ENCODE measurements at regions not wholly inside any gene's neighbourhood (a gene's known extent, or its start where the extent isn't known, plus 50 kb on each side); places are given as distances from the start of the nearest gene placed in this dataset.

DNA sequence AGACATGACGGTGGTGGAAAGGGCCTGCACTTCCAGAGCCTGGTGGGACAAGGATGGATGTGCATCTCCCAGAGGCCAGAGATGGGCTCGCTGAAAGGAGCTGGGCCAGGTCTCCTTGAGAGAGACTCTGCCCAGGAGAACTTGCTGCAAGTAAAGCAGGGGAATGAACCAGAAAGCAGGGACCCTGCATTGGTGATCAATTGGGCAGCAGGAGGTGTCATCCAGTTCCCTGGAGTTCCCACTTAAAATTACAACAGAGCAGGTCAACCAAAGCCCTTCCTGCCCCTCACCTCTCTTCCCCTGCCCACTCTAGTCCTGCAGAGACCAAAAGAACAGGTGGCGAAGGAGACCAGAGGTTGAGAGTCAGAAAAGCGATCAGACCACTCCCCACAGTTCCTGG lies 69.7 kb upstream of the CAB39 start:
- DNase-seq (ENCODE audit: low read depth in 2 of 2), result no peak

DNA sequence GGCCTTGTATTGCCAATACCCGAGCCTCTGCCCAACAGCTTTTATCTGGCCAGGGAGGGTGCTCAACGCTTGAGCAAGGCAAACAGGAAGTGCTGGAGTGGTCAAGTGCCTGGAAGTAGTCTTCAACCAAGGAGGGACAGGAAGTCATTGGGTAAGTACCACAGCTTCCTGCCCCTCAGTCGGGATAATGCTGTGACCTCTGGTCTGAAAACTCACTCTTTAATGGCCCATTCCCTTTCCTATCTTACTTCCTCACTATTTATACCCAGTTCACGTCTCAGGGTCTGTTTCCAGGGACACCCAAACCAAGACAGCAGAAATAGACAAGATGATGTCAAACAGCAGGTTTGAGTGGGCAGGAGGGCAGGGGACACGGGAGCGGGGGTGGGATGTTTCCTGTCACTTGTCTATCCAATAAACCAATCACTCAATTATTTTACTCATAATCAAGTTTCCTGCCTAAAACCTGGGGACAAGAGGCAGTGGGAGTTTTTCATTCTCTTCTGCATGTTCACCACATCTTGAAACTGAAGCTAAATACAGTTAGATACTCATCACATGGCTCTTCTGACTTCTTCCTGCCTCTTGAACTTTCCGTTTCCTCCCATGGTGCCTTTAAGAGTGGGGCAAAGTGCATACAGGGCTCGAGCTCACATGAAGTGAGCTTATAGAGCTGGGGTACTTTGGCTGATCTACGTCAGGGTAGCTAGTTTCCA lies 68.9 kb upstream of the CAB39 start:
- DNase-seq (ENCODE audit: low read depth in 2 of 2), result no peak

DNA sequence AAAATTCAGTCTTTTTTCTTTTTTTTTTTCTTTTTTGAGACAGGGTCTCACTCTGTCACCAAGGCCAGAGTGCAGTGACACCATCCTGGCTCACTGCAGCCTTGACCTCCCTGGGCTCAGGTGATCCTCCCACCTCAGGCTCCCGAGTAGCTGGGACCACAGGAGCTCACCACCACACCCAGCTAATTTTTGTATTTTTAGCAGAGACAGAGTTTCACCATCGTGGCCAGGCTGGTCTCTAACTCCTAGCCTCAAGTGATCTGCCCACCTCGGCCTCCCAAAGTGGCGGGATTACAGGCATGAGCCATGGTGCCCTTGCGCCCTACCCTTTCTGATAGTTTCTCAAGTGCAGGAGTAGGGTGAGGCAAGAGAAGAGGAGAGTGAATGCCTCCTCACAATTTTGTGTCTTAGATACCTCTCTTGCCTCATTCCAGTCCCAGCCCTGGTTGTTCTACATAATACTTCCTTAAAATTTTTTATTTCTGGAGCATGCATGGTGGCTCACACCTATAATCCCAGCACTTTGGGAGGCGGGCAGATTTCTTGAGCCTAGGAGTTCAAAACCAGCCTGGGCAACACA lies 68.2 kb upstream of the CAB39 start:
- DNase-seq (ENCODE audit: low read depth in 2 of 2), result no peak

DNA sequence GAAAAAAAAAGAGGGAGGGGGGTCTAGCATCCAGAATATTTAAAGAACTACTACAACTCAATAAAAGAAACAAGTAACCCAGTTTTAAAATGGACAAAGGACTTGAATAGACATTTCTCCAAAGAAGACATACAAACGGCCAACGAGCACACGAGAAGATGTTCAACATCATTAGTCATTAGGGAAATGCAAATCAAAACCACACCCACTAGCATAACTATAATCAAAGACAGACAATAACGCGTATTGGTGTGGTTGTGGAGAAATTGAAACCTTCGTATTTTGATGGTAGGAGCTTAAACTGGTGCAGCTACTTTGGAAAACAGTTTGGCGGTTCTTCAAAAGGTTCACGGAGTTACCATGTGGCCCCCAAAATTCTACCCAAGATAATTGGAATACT lies 64.3 kb upstream of the CAB39 start:
- no peak for DNase-seq (ENCODE audit: low read depth in 2 of 2)

DNA sequence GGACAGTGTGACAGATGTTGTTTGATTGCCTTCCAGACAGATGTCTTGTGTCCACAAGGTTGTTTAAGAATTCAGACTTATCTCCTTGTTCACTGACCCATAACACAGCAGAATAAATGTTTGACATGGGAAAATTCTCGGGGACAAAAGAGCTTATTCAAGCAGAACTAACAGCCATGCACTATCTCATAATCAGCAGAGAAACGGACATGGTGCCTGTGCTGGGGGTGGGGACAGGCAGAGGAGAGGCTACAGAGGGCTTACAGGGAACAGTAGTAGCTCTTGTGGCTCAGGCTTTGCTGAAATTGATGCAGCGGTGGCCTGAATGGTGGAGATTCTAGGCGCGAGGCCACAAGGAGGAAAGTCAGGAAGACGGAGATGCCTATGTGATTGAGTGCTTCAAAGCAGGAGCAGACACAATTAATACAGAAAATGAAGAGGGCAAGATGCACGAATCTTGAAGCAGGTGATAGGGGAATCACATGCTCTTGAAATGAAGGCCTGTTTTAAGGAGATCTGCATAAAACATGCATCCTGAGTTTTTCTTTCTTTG lies 62.0 kb upstream of the CAB39 start:
- DNase-seq (ENCODE audit: low read depth in 2 of 2), result no peak

DNA sequence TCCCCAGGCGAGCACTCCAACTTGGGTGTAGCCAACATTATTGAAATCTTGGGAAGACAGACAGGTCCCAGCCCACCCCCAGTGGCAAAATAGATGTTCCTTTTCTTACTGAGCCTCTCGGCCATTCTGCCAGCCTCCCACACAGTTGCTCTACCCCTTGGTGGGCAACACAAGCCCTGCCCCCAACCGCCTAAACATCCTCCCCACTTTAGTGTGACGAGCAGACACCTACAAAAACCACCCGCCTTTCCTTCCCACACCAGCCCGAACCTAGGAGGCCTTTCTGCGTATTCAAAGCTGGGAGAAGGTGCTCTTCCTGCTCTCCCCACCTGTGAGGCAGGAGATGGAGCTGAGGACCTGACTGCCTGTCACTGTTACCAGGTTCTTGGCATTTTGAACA lies 58.6 kb upstream of the CAB39 start:
- DNase-seq (ENCODE audit: low read depth in 2 of 2), result no peak

DNA sequence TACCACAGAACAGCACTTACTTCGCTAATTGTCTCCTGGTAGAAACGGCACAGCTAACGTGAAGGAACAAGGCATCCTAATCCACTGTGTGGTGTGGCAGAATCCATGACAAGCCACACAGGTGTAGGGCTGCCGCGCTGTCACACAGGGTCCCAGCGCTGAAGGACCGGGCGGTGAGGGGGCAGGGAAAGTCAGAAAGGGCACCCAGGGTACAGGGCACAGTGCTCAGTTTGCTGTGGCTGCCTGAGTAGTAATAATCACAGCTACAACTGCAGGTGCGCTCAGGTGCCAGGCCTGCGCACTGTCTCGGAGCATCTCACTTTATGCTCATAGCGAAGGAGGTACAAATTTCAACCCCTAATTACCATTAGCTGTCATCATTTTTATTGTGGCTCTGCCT lies 55.2 kb upstream of the CAB39 start:
- DNase-seq (ENCODE audit: low read depth in 2 of 2), result no peak

DNA sequence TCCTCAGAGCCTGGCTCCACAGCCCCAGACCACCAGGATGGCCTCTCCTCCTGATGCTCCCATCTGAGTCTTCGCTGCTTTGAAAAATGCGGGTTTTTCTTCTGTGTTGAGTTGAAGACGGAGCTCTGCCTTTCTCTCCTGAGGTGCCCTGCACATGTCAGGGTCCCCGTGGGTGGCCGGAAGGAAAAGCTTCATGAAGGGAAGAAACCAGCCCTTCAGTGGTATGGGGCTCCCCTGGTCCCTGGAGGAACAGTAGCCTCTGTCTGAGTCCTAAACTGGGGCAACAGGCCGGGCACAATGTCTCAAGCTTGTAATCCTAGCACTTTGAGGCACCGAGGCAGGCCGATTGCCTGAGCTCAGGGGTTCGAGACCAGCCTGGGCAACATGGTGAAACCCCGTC lies 54.7 kb upstream of the CAB39 start:
- DNase-seq (ENCODE audit: low read depth in 2 of 2), result no peak

DNA sequence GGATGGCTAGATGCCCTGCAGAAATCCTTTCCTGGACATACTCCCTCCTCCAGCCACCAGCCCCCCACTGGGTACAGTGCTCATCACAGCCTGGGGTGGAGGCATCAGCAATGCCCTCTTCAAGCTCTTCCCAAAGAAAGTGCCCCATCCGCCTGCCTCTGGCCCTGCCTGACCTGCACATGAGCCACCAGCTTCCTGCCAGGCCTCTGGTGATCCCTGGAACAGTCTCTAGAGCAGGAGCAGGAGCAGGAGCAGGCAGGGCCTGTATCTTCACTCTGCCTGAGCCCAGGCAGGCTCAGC lies 54.1 kb upstream of the CAB39 start:
- DNase-seq (ENCODE audit: low read depth in 2 of 2), result no peak

DNA sequence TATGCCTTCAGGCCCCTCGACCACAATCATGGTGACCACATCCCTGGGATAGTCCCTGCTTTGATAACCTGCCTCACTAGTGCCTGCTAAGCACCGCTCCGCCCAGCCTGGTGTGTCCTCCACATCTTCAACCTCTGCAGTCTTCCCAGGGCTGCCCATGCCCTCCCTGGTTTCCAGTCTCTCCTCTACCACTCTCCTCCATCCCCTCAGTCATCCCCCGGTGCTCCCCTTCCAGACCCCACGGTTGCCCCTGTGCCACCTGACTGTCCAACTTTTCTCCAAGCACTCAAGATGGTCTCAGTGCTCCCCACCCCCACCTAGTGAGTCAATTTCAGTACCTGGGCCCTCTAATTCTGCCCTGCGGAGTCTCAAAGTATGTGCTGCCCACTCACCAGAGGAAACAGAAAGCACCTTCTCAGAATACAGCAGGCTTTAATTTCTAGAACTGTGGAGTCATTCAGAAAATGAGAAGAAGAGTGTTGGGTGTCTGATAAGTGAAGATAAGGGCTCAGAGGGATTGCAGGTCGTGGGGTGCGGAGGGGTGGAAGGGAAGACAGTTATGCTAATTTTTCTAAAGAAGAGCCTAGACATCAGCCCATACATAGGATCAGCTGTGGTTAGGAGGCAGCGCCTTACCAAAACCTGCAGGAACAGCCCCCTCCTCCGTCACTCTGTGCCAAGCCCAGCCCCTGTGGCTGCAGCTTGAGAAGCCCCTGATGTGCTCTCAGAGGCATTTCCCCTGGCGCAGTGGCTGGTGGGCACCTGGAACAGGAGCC lies 53.6 kb upstream of the CAB39 start:
- no peak for DNase-seq (ENCODE audit: low read depth in 2 of 2)

DNA sequence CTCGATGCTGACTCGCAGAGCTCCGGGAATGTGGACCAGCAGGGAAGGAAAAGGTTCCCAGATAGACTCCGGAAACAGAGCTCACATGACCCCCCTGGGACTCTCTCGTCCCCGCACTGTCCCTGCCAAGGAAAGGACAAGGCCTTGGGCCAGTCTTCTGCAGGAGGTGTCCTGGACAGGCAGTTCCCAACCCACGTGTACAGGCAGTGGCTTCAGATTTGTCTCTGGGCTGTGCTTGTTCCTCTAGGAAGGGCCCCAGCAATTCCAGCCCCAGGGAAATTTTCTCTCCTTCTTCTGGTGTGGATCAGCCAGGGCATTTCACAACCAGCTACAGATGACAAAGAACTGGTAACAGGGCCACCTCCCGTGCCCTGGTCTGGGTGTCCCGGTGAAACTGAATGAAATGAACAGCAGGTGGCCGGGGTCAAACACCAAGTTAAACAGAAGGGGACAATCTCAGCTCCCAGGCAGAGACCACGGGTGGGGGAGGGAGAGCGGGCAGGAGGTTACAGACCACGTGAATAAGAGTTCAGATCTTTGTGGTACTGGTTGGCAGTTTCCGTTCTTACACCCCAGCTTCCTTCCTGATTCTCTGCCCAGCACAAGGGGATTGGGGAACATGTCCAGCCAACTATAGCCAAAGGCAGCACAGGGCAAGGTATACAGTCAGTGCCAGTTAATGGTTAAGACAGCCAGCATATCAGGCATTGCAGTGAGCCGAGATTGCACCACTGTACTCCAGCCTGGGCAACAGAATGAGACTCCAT lies 52.2 kb upstream of the CAB39 start:
- no peak for DNase-seq (ENCODE audit: low read depth in 2 of 2)

DNA sequence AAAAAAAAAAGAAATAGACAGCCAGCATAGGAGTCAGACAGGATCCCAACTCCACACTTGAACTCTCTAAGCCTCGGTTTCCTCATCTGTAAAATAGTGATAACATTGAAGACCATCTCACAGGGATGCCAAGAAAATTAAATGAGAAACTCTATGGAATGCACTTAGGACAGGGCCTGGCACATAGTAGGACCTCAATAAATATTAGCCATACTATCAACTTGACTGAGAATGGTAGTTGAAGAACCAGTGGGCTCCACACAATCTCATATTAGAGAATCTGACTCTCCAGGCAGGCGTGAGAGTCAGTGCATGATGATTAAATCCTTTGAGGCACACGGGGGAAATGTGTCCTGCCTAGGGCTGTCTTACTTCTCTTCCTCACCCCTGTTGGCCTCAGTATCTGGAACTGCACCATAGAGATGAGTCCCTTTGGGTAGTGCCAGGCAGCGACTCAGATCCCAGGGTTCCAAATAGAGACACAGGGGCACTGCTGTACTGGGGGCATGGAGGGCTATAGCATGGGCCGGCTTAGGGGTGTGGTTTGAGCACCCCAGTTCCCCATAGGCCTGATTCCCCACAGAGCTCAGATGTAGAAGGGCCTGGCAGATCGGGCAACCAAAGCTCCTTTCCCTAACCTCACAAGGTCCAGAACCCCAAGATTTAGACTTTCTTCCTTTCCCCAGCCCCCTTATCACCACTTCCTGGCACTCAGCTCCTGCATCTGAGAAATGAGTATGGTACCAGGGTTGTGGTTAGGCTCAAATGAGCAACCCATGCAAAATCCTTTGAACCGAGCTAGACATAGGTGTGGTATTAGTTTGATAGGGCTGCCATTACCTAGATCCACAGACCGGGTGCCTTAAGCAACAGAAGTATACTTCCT lies 51.3 kb upstream of the CAB39 start:
- DNase-seq (ENCODE audit: low read depth in 2 of 2), result no peak
